ENCODE measurements at regions not wholly inside any gene's neighbourhood (a gene's known extent, or its start where the extent isn't known, plus 50 kb on each side); places are given as distances from the start of the nearest gene placed in this dataset.
"Not testable (repeated sequence)": the region's sequence is repeated elsewhere in the genome, so short reads cannot be mapped to it uniquely, and the experiment has no call there.

DNA sequence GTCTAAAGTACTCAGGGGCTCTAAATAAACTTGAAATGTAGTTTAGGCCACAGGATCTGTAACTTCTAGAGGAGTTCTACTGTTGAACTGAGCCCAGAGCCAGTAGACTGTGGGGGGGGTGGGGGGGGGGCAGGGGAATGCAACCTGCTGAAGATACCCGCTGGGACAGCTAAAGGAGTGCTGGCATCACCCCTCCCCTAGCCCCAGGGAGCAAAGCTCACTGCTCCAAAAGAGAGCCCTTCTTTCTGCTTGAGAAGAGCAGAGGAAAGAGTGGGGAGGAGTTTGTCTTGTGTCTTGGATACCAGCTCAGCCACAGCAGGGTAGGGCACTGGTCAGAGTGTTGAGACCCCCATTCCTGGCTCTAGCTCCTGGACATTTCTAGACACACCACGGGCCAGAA, 414.0 kb upstream of the KLHL29 start:
- no peak for DNase-seq (ENCODE audit: low read depth)

DNA sequence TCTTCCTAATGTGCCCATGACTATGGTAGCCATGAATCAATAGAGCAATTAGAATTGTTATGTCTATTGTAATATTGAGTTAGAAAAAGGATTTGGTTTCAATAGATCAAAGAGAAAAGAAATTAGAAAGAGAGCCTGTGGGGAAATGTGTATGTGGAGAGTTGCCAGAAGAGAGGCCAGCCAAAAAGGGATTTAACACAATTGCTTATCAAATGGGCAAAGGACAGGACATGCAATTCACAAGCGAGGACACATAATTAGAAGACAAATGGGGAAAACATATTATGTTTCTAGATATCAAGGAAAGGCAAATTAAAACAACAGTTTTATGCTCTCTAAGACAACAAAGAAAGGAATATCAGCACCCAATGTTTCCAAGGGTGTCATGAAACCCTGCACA, 403.2 kb upstream of the KLHL29 start:
- no peak for DNase-seq (ENCODE audit: low read depth)

DNA sequence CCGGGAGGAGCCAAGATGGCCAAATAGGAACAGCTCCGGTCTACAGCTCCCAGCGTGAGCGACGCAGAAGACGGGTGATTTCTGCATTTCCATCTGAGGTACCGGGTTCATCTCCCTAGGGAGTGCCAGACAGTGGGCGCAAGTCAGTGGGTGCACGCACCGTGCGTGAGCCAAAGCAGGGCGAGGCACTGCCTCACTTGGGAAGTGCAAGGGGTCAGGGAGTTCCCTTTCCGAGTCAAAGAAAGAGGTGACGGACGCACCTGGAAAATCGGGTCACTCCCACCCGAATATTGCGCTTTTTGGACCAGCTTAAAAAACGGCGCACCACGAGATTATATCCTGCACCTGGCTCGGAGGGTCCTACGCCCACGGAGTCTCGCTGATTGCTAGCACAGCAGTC, 400.8 kb upstream of the KLHL29 start:
- not testable (repeated sequence) for DNase-seq (ENCODE audit: low read depth)

DNA sequence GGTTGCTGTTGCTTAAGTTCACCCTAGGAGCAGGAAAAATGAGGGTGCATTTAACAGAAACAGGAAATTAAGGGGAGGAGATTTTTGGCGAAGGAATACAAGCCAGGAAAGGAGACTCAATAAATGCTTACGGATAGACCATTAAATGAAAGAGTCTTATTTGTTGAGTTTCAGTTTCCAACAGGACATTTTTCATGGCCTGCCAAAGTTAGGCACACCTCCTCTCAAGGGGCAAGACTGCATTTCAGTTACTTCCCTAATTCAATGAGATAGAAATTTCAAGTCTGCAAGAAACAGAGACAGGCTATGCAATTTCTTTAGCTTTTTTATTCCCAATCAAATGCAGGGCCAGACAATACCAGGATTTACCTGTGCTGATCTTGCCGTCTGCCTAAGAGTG, 394.7 kb upstream of the KLHL29 start:
- DNase-seq (ENCODE audit: low read depth), result no peak

DNA sequence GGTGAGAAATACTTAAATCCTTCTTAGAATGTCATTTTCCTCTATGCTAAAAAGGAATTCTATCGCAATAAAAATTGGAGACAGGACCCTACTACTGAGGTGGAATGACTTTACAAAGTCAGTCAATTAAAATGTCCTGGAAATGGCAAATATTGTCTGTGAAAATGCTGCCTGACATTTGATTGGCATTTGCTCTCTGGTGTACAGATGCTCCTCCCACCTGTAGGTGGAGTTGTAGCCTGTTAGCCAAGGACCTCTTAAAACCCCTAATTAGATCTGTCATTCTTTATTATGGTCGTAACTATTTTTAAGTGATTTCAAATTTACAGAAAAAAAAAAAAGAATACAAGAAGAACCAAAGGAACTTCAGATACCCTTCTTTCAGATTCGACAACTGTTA, 393.1 kb upstream of the KLHL29 start:
- no peak for DNase-seq (ENCODE audit: low read depth)

DNA sequence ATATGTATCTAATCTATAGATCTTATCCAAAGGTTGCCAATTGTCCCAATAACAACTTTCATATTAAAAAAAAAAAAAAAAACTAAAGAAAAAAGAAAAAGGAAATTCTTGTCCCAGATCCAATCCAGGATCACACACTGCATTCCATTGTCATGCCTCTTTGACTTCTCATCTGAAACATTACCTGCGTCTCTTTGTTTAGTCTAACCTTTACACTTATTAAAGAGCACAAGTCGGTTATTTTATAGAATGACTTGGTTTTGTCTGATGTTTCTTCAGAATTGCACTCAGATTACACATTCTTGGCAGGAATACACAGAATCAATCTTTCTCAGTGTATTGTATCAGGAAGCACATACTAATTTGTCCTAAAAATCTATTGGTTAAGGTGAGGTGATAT, 392.5 kb upstream of the KLHL29 start:
- no peak for DNase-seq (ENCODE audit: low read depth)

DNA sequence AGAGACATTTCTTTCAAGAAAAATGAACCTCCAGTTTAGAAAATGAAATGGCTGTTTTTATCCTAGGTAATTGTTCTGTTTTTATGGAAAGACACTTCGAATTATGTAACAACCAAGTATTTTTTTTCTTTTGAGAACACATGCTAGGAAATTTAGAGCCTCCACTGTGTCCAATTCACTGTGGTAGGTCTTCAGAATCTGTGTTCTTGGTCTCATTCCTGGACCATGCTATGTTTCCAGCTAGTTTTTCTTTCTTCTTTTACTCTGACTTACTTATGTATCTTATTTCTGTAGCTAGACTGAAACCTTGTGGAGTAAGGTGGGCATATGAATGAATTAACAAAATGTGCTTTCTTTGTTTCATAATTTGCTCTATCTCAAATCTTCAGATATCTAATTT, 391.7 kb upstream of the KLHL29 start:
- no peak for DNase-seq (ENCODE audit: low read depth)

DNA sequence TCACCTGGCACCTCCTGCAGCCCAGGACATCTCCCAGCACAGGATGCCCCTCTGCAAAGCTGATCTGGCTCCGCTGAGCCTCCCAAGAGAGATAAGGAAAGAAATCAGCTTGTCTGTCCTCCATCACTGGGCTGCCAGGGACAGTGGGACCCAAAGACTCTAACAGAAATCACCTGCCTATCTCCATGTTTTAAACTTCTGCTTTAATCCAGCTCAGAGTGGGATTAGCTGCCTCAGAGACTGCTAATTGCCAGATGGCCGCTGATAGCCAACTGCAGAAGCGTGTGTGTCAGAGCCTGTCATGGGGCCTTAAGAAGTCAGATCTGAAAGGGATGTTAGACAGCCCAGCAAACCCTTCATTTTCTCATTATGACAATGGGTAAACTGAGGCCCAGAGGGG, 389.4 kb upstream of the KLHL29 start:
- no peak for DNase-seq (ENCODE audit: low read depth)

DNA sequence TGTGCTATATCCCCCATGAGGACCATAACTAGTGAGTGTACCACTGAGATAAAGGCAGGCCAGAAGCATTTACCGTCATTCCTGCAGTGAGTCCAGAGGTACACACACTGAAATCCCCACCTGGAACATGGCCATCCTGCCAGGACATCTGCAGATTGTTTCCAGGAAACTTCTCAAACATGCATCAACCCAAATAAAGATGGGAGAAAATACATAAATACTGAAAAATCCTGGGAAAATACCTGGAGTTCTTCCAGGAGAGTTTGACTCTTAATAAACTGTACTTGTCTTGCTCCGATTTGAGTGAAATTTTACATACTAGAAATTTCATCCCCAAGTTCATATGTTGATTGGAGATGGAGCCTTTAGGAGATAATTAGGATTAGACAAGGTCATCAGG, 388.1 kb upstream of the KLHL29 start:
- DNase-seq (ENCODE audit: low read depth), result no peak

DNA sequence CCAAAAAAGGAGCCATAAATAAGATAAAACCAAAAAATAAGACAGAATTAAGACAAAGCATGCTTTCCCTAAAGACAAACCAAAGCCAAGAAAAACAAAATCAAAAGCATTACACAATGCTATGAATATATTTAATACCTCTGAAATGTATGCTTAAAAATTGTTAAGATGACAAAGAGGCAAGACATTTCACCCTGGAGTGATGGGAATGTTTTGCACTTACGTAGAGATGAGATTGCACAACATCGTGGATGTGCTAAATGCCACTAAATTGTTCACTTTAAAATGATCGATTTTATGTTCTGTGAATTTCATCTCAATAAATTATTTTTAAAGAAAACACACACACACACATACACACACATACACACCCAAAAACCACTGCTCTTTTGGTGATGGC, 386.6 kb upstream of the KLHL29 start:
- no peak for DNase-seq (ENCODE audit: low read depth)

DNA sequence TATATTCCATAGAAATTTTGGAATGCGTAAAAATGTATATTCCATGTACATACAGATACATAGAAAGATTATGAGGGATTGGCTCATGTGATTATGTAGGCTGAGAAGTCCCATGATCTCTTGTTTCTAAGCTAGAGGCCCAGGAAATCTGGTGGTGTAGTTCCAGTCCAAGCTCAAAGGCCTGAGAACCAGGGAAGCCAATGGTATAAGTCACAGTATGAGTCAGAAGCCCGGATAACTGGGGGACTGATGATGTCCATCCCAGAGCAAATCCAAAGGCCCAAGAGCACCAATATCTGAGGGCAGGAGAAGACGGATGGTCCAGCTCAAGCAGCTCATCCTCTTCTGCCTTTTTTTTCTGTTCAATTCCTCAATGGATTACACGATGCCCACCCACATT, 385.0 kb upstream of the KLHL29 start:
- no peak for DNase-seq (ENCODE audit: low read depth)

DNA sequence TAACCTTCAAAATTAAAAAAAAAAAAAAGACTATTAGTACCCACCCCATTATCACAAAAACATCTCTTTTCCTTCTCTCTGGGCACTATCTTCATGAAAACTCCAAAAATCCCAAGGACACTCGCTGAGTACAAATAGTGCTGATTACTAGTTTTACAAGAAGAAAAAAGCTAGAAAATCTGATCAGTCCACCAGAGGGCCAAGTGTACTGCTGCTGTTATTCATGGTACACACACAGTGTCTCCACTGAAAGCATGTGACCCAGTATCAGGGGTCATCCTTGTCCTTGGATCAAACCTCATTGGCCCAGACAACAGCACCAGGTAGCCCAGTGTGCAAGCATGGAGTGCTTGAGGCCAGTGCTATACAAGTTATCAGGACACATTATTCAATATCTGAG, 382.7 kb upstream of the KLHL29 start:
- DNase-seq (ENCODE audit: low read depth), result no peak

DNA sequence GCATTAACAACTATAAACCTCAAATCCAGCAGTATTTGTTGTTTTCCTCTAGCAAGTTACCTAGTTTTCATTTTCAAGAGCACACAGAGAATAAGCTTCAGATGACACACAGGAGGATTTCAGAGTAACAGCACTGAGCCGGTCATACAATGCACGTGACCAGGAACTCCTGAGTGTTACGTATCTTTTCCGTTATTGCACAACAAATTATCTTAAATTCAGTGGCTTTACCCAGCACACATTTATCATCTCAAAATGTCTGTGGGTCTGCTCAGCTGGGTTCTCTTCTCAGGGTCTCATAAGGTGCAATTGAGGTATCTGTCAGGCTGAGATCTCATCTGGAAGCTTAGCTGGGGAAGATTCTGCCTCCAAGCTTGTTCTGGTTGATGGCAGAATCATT, 379.5 kb upstream of the KLHL29 start:
- no peak for DNase-seq (ENCODE audit: low read depth)

DNA sequence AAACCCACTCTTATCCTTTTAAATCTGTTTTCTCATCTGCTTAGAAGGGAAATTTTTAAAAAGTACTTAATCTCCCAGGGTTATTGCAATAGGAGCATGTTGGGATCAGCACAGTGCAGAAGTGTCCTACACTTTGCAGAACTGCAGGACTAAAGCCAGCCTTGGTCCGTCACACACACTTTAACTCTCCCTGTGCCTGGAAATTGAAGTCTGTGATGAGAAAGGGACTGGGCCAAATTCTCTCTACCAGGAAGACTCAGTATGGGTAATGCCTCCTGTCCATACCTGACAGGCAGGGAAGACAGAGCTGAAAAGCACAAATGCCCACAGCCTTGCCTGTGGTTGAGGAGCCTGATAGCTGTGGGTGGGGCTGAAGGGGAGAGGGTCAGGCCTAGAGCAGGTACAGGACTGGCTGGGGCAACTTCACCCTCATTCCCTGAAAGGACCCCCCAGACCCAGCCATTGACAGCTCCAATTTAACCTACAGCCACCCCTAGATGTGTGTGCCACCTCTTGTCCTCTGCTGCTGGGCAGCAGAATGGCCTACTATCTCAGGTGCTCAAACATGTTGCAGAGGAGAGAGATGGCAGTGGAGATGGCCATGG, 377.2 kb upstream of the KLHL29 start:
- DNase-seq (ENCODE audit: low read depth), result no peak

DNA sequence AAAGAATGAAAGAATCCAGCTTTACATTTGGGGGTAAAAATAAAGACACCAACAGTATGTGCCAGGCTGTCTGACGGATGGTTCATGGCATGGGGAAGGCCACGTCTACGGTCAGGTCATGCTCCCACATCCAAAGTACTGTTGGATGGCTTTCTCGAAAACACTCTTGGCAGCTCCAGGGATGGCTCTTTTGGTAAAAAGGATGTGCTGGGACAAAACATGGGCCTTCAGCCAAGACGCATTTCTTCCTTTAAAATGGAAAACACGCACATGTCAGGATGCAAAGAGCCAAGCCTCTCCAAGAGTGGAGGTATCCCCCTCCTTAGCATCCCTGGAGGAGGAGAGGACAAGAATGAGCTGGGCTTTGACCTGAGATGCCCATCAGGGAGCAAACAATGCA, 376.5 kb upstream of the KLHL29 start:
- no peak for DNase-seq (ENCODE audit: low read depth)

DNA sequence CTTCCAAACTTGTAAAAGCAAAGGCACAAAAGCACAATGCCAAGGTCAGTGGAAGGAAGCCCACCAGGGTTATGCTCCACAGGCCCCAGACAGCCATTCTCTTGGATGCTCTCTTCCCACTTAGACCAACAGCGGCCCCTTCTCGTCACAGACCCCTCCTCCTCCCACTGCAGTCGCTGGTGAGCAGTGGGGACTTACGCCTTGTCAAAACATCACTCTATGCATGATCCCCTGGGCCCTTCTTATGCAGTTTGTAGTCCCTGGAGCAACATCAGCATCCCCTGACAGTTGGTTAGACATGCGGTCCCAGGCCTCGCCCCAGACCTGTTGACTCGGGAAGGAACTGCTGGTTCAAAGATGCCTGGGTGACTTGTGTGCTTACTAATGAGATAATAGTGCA, 376.0 kb upstream of the KLHL29 start:
- DNase-seq (ENCODE audit: low read depth), result no peak

DNA sequence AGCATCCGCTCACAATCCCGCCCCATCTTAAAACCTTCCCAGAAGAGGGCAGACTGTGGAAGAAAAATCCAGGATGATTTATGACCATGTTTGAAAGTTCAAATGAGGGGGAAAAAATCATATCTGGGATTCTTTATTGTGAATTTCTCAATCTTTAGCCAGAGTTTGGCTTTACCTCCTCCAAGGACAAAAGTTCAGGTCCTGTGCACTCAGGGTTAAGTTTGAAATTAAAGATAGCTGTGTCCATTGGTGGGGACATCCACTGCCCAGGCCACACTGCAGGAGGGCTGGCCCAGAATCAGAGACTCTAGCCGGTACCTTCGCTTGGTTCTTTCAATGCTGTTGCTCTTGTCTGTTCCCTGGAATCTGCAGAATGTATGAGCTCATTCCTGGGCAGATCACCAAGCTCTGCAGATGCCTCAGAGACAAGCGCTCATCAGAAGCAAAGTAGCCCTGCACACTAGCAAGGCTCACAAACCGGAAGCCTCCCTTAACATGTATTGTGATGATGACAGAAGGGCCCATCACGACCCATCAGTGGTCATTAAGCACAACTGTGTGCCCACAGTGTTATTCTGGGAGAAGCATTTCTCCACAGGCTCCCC, 375.3 kb upstream of the KLHL29 start:
- DNase-seq (ENCODE audit: low read depth), result no peak

DNA sequence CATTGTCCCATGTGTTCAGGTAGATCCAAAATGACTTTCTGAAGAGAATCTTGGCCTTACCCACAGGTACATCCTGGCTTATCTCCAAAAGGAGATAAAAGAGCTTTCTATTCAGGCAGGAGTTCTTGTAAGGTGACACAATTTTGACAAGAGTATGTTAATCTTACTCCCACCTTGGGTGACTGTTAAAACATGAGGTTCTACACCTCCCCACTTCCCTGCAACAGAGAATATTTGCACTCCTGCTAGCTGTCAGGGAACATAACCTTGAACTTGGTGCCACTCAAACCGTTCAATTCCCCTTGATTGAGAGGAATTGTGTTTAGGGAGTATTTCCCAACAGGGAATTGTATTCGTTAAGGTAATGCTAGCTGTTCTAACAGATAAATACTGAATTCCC, 372.5 kb upstream of the KLHL29 start:
- DNase-seq (ENCODE audit: low read depth), result no peak

DNA sequence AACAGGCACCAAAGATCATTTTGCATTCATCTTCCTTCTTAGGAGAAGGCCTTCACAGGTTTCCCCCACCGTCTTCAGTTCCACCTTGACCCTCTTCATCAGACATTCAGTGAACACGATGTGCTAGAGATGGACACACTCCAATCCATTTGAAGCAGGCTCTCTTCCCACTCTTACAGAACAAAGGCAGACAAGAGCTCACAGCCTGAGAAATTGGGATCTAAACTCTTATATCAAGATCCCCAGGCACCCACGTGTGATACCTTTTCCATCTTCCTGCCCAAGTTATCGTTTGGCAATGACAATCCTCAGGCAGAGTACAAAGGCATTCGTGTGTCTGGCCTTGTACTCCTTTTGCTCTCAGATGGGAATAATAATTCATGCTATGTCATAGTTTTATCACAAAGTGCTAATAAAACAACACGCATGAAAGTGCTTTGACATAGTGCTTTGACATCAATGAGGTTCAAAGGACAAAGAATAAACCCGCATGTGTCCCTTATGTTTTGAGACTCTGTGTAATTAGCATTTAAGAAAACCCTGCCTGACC, 369.3 kb upstream of the KLHL29 start:
- DNase-seq (ENCODE audit: low read depth), result no peak

DNA sequence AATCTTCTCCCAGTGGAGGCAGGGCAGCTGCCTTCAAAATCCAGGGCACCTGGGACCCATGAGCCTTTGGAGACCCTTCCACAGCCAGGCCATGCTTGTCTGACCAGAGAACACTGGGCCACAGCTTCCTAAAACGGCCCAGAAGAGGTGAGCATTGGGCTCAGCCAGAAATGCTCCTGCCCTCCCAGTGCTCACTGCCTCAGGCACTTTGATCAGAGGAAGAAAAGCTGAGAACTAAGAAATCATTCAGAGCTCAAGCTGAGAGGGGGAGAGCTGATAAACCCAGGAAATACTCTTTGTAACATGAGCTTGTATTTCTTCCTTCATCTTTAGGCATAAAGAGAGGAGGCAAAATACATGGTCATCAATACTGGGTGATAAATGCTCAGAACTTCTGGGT, 365.5 kb upstream of the KLHL29 start:
- DNase-seq (ENCODE audit: low read depth), result no peak

DNA sequence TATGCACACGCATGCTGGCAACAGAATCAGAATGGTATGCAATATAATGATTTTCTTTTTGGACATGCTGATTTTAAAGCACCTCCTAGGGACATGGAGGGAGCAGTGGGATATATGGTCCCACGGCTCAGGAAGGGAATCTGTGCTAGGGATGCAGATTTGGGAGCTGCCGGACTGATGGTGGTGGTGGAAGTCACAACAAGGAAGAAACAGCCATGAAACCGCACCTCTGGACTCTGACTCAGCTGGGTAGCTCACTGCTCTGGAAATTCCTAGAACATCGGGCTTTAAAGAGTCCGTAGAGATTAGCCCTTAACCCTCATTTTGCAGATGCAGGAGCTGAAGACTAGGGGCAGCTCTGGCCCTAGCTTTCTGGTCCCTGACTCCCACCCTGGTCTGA, 364.3 kb upstream of the KLHL29 start:
- DNase-seq (ENCODE audit: low read depth), result no peak

DNA sequence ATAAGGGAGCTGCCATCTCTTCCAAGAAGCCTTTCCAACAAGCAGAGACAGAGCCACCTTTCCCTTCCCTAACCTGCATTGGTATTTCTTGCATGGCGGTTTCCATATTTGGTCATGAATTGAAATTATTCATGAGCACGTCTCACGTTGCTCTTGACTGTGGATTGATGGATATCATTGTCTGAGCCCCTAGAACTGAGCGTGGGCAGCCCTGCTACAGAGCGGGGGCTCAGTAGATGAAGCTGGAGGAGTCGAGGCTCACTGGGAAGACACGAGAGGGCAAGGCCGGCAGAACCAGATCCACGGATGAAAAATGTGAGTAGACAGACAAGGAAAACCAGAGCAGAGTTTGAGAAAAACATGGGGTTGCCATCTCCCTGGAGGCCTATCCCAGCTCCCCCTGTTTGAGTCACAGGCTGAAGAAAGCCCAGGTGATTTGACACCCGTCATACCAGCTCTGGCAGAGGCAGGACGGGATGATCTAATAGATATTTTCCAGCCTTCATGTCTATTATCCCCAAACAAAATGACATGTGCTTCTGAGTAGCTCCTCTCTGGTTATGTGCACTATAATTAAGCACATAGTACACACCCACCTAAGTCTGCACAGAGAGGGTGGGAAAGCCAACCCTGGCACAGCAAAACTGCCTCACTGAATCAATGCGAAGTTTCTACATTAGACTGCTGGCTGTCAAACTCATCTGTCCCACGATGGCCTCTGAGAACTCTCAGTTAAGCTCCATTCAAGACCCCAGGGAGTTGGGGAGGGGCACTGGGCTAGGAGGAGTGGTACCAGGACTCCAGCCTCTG, 363.5 kb upstream of the KLHL29 start:
- DNase-seq (ENCODE audit: low read depth), result no peak

DNA sequence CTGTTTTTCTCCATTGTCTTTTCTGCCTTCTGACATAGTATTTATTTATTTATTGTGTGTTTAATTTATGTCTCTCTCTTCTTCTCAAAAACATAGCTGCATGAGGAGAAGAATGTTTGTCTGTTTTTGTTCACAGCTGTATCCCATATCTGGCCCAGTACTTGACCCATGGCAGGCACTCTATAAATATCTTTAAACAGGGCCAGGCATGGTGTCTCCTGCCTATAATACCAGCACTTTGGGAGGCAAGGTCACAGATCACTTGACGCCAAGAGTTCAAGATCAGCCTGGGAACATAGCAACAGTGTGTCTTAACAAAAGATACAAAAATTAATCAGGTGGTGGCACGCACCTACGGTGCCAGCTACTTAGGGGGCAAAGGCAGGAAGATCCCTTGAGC, 361.3 kb upstream of the KLHL29 start:
- DNase-seq (ENCODE audit: low read depth), result no peak

Data from non-pigmented ciliary epithelial cell (primary cell).